ENCODE measurements at regions not wholly inside any gene's neighbourhood (a gene's known extent, or its start where the extent isn't known, plus 50 kb on each side); places are given as distances from the start of the nearest gene placed in this dataset.

GRCh38 chr3:116896116-116896515 lies 186.5 kb downstream of the TUSC7 start:
- DNase-seq (ENCODE audit: low spot score) = no peak
- TF ChIP-seq CTCF (IDR thresholded peaks at IDR 0.05) = no peak
- no peak overlapping the region for H3K4me3 ChIP-seq
- no peak overlapping the region for H3K27ac ChIP-seq

- no peak overlapping the region for H3K4me3 ChIP-seq
- DNase-seq (ENCODE audit: low spot score) = no peak
- no peak for TF ChIP-seq CTCF (IDR thresholded peaks at IDR 0.05)
- no peak overlapping the region for H3K27ac ChIP-seq
Observed at GRCh38 chr3:116897382-116897781, 187.8 kb downstream of the TUSC7 start.

- no peak overlapping the region for H3K4me3 ChIP-seq
- no peak overlapping the region for H3K27ac ChIP-seq
- TF ChIP-seq CTCF (IDR thresholded peaks at IDR 0.05) = no peak
- DNase-seq (ENCODE audit: low spot score) = no peak
Observed at GRCh38 chr3:116899253-116899652, 189.7 kb downstream of the TUSC7 start.

- Histone ChIP-seq H3K27ac (no peak overlapping the region), H3K4me3 (no peak overlapping the region)
- no peak for DNase-seq (ENCODE audit: low spot score)
- TF ChIP-seq CTCF (IDR thresholded peaks at IDR 0.05) = no peak
Observed at GRCh38 chr3:116905334-116905733, 195.8 kb downstream of the TUSC7 start.

- H3K27ac ChIP-seq = no peak overlapping the region
- TF ChIP-seq CTCF (IDR thresholded peaks at IDR 0.05) = no peak
- H3K4me3 ChIP-seq = no peak overlapping the region
- no peak for DNase-seq (ENCODE audit: low spot score)
Observed at GRCh38 chr3:116905794-116906193, 196.2 kb downstream of the TUSC7 start.

- no peak for DNase-seq (ENCODE audit: low spot score)
- H3K4me3 ChIP-seq = no peak overlapping the region
- TF ChIP-seq CTCF (IDR thresholded peaks at IDR 0.05) = no peak
- H3K27ac ChIP-seq = no peak overlapping the region
Observed at GRCh38 chr3:116912116-116912515, 202.5 kb downstream of the TUSC7 start.

GRCh38 chr3:116914004-116914403 lies 204.4 kb downstream of the TUSC7 start:
- DNase-seq (ENCODE audit: low spot score) = no peak
- TF ChIP-seq CTCF (IDR thresholded peaks at IDR 0.05) = no peak
- H3K27ac ChIP-seq = no peak overlapping the region
- no peak overlapping the region for H3K4me3 ChIP-seq

Measured in coronary artery (tissue), 2 donors.